NCI-H510A treated with DMSO at 0.1 percent for 48 hours (cell line): ENCODE measurements at regions not wholly inside any gene's neighbourhood (a gene's known extent, or its start where the extent isn't known, plus 50 kb on each side); places are given as distances from the start of the nearest gene placed in this dataset.
"Not testable (repeated sequence)": the region's sequence is repeated elsewhere in the genome, so short reads cannot be mapped to it uniquely, and the experiment has no call there.

Experiments used
- DNase-seq: peaks from one replicate; lab custom pipeline; 2025; lab: John Stamatoyannopoulos, UW

GRCh38 chr16:10314811-10315210 is 71.0 kb upstream of the ATF7IP2 start:
- no peak for DNase-seq

GRCh38 chr16:10317425-10318001 is 68.3 kb upstream of the ATF7IP2 start:
- no peak for DNase-seq

GRCh38 chr16:10318798-10319500 is 66.9 kb upstream of the ATF7IP2 start:
- DNase-seq: peak; percentile 1

- DNase-seq: no peak
Measured at GRCh38 chr16:10321407-10322387, 64.2 kb upstream of the ATF7IP2 start.

GRCh38 chr16:10322723-10323527 is 62.9 kb upstream of the ATF7IP2 start:
- DNase-seq: no peak

GRCh38 chr16:10323528-10323869 is 62.4 kb upstream of the ATF7IP2 start:
- DNase-seq: no peak

GRCh38 chr16:10324210-10324609 is 61.7 kb upstream of the ATF7IP2 start:
- DNase-seq: no peak

- DNase-seq: no peak
Measured at GRCh38 chr16:10325783-10326543, 59.9 kb upstream of the ATF7IP2 start.

GRCh38 chr16:10326647-10327046 is 59.2 kb upstream of the ATF7IP2 start:
- DNase-seq: no peak

GRCh38 chr16:10328291-10328690 is 57.6 kb upstream of the ATF7IP2 start:
- not testable (repeated sequence) for DNase-seq

- no peak for DNase-seq
Measured at GRCh38 chr16:10332241-10332640, 53.6 kb upstream of the ATF7IP2 start.

- DNase-seq: no peak
Measured at GRCh38 chr16:10332775-10333174, 53.1 kb upstream of the ATF7IP2 start.

GRCh38 chr16:10333321-10334032 is 52.4 kb upstream of the ATF7IP2 start:
- DNase-seq: no peak

- DNase-seq: no peak
Measured at GRCh38 chr16:10335681-10336080, 50.2 kb upstream of the ATF7IP2 start.
